Gastrocnemius medialis (tissue), 4 donors: ENCODE measurements at regions not wholly inside any gene's neighbourhood (a gene's known extent, or its start where the extent isn't known, plus 50 kb on each side); places are given as distances from the start of the nearest gene placed in this dataset.

Experiments
- CTCF ChIP-seq, 5 experiments: fragments of 450-650 bp in 3 of 5; fragments of 200-600 bp in 2 of 5; sonication (generic) in 2 of 5; IDR thresholded peaks in 4 of 5; conservative IDR thresholded peaks in 1 of 5; 1 replicate in 4 of 5; 2 replicates in 1 of 5; pipeline ENCODE4 v1.5.1; 2016 to 2019; ENCODE audit warnings: antibody characterized with exemption in 5 of 5, mild to moderate bottlenecking in 3 of 5, moderate library complexity in 3 of 5
- POLR2A ChIP-seq, 2 donors: fragments of 450-650 bp; IDR thresholded peaks; one replicate each; pipeline ENCODE4 v1.6.1; 2017; ENCODE audit warnings: antibody characterized with exemption in 2 of 2, mild to moderate bottlenecking in 2 of 2, moderate library complexity in 2 of 2

- TF ChIP-seq CTCF (IDR thresholded peaks at IDR 0.05 in 4 of 5, conservative IDR thresholded peaks at IDR 0.05 in 1 of 5), result no peak
- TF ChIP-seq POLR2A (IDR thresholded peaks at IDR 0.05), result no peak
Observed at GRCh38 chr16:73426433-73427160, 378.7 kb upstream of the ZFHX3 start.
